DMS153 treated with DMSO at 0.1 percent for 48 hours (cell line): ENCODE measurements at regions not wholly inside any gene's neighbourhood (a gene's known extent, or its start where the extent isn't known, plus 50 kb on each side); places are given as distances from the start of the nearest gene placed in this dataset.
"Not testable (repeated sequence)": the region's sequence is repeated elsewhere in the genome, so short reads cannot be mapped to it uniquely, and the experiment has no call there.

Experiments
- DNase-seq: peaks from one replicate; lab custom pipeline; 2025; ENCODE audit not compliant: unreplicated experiment; lab: John Stamatoyannopoulos, UW

DNA sequence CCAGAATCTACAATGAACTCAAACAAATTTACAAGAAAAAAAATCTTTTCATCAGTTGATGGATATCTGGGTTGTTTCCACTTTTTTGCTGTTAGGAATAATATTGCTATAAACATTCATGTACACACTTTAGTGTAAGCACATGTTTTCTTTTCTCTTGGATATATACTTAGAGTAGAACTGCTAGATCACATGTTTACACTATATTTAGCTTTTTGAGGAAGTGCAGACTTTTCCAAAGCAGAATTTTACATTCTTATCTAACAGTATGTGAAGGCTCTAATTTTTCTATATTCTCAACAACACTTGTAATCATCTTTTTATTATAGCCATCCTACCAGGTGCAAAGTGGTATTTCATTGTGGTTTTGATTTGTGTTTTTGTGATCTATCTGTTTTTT, 103.6 kb upstream of the RMP24 start:
- no peak for DNase-seq

DNA sequence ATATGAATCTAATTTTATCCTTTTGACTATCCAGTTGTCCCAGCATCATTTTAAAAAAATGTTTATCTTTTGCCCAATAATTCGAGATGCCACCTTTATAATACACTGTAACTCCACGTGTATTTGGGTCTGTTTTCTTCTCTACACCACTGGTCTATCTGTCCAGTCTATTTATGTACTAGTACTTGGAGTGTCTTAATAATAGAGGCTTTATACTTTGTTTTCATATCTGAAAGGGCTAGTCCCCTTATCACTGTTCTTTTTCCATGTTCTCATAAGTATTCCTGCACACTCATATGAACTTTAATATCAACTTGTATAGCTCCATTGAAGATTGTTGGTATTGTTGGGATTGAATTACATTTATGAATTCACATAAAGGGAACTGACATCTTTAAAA, 101.1 kb upstream of the RMP24 start:
- no peak for DNase-seq

DNA sequence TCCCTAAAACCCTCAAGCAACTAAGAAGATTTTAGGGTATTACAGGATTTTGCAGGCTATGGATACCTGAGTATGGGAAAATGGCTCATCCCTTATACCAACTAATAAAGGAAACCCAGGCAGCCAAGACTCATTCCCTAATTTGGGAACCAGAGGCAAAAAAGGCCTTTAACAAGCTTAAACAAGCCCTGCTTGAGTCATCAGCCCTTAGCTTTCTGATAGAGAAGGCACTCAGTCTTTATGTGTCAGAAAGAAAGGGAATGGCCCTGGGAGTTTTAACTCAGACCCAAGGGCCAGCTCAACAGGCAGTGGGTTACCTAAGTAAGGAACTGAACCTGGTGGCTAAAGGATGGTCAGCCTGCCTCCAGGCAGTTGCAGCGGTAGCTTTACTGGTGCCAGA, 96.9 kb upstream of the RMP24 start:
- no peak for DNase-seq

DNA sequence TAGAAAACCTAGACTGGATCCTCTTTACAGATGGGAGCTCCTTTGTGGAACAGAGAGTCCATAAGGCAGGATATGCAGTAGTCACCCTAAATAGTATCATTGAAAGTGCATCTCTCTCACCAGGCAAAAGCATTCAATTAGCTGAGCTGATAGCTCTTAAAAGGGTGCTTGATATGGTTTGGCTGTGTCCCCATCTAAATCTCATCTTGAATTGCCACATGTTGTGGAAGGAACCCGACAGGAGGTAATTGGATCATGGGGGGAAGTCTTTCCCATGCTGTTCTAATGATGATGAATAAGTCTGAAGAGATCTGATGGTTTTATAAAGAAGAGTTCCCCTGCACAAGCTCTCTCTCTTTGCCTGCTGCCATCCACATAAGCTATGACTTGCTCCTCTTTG, 96.2 kb upstream of the RMP24 start:
- no peak for DNase-seq

DNA sequence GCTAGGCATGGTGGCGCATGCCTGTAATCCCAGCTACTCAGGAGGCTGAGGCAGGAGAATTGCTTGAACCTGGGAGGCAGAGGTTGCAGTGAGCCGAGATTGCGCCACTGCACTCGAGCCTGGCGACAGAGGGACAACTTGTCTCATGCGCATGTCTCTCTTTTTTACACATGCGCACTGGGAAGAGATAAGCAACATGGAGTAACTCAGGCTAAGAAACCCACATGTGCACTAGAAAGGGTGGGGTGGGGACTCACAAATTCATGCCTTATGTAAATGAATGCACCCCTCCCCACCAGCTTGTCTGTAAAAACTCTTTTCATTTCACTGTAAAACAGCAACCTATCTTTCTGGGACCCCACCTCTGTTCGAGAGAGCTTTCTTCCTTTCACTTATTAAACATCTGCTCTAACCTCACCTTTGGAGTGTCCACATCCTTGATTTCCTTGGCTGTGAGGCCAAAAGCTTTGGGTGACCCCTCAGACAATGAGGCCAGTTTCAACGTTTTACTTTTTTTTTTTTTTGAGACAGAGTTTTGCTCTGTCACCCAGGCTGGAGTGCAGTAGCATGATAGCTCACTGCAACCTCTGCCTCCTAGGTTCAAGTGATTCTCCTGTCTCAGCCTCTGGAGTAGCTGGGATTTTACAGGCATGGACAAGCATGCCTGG, 91.6 kb upstream of the RMP24 start:
- DNase-seq = no peak

DNA sequence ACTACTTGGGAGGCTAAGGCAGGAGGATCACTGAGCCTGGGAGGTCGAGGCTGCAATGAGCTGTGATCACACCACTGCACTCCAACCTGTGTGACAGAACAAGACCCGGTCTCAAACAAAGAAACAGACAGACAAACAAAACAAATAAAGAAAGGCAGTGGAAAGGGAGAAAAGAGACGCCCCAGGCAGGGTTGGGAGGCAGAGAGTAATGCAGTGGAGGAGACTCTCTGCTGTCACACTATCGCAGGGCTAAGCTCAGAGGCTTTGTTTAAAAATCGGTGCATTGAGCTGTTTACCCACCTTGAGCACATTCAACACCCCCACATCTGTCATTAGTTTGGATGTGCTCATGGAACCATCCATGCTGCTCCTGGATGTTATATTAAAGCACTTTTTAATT, 84.2 kb upstream of the RMP24 start:
- DNase-seq = no peak

DNA sequence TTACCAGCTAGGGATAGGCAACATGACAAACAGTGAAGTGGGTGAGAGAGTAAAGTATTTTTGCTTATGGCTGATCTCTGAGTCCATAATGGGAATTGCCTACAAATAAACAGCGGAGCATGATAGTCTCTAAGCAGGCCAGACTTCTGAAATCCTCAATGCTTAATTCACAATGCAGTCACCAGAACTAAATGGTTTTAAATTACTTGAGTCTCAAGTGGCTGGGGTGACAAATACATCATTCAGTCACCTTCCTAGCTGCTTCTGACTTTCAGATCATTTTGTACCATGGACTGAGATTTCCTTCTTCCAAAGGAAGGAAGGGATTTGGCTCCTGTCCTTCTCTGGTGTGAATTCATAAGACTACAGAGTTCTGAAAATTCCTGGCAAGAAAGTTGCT, 82.8 kb upstream of the RMP24 start:
- no peak for DNase-seq

DNA sequence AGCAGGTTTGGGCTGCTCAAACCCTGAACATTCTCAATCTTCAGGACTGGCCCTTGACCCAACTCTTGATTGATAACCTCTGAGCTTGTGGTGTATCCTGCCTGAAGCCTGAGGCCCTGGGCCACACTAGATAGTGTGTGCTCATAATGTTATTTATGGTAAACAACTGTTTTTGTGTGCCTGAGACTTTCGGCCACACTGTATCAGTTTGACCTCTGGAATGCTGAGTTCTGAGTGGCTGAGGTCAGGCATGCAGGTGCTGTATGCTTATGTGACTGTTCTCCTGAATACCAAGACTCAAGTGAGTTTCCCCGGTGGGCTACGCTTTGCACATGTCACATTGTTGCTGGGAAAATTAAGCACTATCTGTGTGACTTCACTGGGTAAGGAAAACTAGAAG, 82.2 kb upstream of the RMP24 start:
- no peak for DNase-seq

DNA sequence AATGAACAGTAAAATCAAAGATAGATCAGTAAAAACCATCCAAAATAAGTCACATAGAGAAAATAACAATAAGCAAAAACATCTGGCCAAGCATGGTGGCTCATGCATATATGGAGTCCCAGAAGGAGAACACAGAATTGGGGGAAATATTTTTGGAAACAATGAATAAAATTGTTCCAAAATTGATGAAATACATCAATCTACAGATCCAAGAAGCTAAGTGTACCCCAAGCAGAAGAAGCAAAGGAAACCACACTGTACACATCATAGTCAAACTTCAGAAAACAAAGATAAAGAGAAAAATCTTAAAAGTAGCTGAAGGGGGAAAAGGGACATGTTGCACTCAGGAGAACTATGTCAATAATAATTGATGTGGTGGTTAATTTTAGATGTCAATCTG, 80.4 kb upstream of the RMP24 start:
- DNase-seq = no peak

DNA sequence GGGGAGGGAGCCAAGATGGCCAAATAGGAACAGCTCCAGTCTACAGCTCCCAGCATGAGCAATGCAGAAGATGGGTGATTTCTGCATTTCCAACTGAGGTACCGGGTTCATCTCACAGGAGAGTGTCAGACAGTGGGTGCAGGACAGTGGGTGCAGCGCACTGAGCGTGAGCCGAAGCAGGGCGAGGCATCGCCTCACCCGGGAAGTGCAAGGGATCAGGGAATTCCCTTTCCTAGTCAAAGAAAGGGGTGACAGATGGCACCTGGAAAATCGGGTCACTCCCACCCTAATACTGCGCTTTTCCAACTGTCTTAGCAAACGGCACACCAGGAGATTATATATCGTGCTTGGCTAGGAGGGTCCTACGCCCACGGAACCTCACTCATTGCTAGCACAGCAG, 75.0 kb upstream of the RMP24 start:
- not testable (repeated sequence) for DNase-seq

DNA sequence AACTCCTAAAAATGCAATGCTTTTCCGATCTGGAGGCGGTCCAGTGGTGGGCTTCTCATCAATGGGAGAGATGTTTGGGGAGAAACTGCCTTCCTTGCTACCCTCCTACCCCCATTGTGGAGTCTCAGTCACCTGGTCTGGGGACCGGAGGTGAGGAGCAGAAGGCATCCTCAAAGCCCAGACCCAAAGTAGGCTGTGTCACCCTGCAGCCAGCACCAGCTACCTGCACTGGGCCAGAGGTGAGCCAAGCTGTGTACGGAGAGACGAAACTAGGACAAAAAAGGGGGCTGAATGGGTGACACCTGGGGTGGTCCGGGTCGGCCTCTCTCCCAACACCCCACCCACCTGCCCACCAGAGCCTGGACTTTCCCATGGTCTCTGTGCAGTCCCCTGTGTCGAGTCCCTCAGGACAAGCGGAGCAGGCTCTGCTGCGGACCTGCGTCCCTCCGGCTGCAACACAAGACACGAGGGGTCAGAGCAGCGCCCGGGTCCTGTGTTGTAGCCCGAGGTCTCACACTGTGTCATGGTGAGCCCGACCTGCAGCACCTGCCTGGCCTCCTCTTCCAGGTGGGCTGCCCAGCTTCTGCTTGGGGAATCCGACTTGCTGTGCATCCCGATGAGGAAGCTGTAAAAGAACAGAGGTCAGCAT, 68.0 kb upstream of the RMP24 start:
- no peak for DNase-seq

DNA sequence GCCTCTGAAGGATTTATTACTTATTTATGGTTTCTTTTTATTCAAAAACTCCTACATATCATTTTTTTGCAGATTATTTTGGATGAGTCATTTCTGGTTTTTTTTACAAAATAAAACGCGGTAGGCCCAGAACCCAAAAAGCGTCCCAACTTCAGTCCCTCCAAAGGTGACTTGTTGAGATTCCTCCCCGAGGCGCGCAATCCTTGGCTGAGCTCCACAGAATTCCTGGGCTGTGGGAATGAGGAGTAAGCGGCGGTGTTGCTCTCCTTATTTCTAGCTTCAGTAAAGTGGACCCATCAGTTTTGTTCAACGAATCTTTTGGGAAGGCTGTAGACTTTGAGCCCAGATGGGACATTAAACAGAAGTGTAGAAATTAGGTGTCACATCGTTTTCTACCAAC, 67.0 kb upstream of the RMP24 start:
- DNase-seq = no peak

DNA sequence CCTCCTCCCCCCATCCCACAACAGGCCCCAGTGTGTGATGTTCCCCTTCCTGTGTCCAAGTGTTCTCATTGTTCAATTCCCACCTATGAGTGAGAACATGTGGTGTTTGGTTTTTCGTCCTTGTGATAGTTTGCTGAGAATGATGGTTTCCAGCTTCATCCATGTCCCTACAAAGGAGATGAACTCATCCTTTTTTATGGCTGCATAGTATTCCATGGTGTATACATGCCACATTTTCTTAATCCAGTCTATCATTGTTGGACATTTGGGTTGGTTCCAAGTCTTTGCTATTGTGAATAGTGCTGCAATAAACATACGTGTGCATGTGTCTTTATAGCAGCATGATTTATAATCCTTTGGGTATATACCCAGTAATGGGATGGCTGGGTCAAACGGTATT, 66.2 kb upstream of the RMP24 start:
- not testable (repeated sequence) for DNase-seq

DNA sequence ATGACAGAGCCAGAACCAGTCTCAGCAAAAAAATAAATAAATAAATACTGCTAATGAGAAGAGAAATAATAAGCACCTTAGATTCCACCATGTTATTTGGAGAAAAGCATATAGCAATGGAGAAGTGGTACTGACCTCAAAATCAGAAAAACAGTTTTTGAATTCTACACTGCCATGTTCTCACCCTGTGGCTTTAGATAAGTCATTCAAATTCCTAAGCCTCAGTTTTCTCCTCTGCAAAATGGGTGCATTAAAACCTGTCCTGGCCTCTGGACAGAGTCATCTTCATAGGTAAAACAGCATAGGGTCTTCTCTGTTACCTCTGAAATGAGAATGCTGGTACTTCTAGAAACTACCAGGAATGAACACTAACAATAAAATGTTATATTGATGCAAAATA, 62.2 kb upstream of the RMP24 start:
- no peak for DNase-seq

DNA sequence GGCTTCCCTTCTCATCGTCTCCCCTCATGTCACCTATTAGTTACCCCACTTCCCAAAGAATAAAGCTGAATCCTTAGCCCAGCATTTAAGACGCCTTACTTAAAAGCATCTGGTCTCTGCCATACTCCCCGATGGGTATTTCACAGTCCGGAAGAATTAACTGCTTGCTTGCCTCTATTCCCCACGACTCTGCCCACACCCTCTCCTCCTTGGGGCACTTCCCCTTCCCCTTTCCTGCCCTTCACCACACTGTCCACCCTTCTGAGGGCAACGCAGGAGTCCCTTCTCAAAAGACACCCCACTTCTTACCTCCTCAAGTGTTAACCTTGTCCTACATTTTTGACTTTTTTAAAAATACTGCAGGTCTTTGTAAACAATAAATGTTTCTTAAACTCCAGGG, 60.1 kb upstream of the RMP24 start:
- no peak for DNase-seq

DNA sequence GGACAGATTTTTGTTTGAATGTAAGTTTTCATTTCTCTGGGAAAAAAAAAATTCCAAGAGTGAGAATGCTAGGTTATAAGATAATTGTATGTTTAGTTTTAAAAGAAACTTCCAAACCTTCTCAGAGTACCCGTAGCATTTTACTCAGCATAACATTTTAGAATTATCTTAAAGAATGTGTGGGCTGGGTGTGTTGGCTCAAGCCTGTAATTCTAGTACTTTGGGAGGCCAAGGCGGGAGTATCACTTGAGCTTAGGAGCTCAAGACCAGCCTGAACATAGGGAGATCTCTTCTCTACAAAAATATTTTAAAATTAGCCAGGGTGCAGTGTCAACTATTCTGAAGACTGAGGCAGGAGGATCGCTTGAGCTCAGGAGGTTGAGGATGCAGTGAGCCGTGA, 57.4 kb upstream of the RMP24 start:
- DNase-seq = no peak

DNA sequence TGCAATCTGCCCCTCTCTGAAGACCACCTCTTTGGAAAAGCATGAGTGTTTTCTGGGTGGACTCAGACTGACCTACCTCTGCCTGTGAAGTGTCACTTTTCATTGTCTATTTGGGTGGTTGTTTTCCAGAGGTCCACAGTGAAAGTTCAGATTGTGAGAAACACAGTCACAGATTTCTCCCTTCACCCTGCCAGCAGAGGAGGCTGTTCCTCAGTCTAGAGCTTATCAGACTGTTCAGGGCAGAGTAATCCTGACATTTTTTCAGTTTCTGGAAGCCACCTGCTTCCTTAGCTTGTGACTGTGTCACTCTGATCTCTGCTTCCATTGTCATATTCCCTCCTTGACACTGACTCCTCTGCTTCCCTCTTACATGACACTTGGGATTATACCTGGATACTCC, 55.4 kb upstream of the RMP24 start:
- no peak for DNase-seq

DNA sequence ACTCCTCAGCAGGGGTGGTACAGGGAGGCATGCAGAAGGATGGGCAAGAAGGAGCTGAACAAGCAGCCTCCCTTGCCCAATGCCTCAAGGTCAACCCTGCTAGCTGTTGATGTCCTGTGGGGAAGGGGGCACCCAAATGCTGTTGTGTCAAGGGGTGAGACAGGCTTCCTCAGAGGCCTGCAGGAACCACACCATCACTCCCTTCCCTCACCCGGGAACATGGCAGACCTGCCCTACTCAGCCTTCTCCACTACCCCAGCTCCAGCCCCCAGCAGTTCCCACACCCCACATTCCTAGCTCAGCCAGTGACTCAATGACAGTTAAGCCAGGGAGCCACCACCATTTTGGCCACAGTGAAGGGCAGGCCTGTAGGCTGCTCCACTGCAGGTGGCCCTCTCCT, 53.9 kb upstream of the RMP24 start:
- no peak for DNase-seq

DNA sequence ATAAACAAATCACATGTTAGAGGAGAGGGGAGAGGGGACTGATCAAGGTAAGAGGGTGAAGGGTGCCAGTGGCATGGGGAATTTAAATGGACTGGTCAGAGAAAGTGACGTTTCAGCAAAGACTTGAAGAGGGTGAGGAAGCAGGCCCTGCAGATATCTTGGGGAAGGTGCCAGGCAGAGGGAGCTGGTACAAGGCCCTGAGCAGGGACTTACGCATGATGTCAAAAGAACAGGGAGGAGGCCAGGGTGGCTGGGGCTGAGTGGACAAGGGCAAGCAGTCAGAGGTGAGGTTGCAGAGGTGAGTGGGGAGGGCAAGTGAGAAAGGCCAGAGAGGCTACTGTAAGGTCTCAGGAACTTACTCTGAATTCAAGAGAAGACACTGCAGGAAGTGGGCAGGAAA, 53.3 kb upstream of the RMP24 start:
- DNase-seq = no peak

DNA sequence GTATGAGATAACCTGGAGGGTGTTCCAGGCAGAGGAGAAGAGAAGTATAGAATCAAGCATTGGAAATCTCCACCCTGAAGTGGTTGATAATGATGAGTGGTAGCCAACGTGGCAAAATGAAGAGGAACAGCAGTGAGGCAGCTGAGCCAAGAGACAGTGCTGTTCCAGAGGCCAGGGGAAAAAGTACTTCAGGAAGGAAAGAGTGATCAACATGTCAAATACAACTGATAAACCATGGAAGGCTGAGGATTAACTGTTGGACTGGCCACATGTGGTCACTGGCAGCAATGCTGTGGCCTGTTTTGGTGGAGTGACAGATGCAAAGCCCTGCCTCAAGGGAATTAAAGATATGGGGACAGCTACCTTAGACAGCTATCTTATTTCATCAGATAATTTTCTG, 51.9 kb upstream of the RMP24 start:
- DNase-seq = no peak
